GM18861 (cell line): ENCODE measurements at regions not wholly inside any gene's neighbourhood (a gene's known extent, or its start where the extent isn't known, plus 50 kb on each side); places are given as distances from the start of the nearest gene placed in this dataset.
"Not testable (repeated sequence)": the region's sequence is repeated elsewhere in the genome, so short reads cannot be mapped to it uniquely, and the experiment has no call there.

ENCODE experiments used
- ATAC-seq: cut with Tn5 transposase; IDR thresholded peaks from one replicate; pipeline ENCODE4 v1.9.1; 2021; ENCODE audit not compliant: unreplicated experiment

DNA sequence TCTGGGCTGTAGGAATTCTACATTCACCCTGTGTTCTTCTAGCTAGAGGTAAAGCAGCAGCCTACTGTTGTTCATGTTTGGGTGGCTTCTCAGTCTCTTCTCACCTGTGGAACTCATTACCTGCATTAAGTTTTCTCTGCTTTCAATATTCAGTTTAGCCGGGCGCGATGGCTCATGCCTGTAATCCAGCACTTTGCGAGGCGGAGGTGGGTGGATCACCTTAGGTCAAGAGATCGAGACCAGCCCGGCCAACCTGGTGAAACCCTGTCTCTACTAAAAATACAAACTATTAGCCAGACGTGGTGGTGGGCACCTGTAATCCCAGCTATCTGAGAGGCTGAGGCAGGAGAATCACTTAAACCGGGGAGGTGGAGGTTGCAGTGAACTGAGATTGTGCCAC lies 139.8 kb upstream of the UBE2E3 start:
- no peak for ATAC-seq

GRCh38 chr2:180829836-180830235 lies 150.6 kb upstream of the UBE2E3 start:
- ATAC-seq: no peak

DNA sequence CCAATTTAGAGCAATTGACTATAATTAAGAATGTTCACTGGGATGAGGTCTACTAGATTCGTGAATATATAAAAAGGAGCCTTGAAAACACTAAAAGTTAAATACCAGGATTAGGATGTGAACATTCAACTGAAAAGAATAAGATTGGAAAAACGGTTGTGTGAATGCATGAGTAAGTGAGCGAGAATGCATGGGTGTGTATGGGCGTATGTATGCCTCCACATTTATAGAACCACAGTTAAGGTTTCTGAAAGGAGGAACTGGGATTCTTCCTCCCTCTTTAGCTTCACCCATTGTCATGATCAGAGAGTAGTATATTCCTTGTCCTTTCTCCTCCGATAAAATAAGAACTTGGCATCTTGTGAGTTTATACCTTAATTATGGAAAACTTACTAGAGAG lies 151.1 kb upstream of the UBE2E3 start:
- no peak for ATAC-seq

DNA sequence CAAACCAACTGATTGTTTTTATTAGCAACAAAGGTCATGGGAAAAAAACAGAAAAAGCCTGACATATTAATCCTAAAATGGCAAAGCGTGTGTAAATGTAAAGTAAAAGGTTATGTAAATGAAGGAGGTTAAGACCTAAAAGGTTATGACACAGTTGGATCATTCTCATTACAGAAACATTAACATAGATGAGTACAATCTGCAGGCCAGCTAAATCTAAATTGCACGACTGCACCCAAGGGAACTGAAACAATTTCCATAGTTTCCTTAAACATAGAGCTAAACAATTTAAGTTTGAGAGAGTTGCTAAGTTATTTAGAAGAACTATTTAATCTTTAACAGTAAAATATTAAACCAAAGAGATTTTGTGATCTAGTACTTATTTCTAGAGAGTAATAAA lies 151.6 kb upstream of the UBE2E3 start:
- ATAC-seq: no peak

DNA sequence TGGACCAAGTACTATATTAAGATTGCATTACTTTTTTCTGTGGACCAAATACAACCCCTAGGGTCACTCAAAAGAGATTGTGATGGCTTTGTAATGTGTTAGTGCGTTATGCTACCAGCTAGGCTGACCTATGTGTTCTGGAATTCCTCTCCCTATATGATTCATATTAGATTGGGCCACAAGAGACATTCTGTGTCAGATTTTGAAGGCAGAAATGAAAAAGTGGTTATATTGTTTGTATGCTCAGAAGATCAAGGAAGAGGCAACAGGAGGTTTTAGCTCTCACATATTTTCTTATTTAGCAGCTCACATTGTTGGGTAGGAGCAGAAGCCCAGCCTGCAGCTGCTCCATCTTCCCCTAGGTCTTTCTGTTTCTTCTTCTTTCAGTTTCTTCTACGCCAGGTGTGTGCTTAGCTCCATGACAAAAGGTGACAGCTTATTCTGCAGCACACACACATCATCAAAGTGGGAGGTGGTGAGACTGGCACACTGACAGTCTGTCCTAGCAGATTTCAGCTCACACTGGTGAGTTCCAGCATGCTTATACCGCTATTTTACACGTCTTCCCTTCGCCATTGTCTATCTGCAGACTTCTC lies 156.8 kb upstream of the UBE2E3 start:
- no peak for ATAC-seq

- no peak for ATAC-seq
These were observed 161.3 kb upstream of the UBE2E3 start for GRCh38 chr2:180819106-180819505.

DNA sequence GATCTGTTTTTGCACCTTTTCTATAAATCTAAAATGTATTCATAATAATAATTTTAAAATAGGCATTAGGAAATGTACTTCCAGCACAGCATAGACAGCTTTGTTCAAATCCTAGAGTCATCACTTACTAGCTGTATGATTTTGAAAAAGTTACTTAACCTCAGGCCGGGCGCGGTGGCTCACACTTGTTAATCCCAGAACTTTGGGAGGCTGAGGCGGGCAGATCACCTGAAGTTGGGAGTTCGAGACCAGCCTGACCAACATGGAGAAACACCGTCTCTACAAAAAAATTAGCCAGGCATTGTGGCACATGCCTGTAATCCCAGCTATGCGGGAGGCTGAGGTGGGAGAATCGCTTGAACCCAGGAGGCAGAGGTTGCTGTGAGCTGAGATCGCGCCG lies 161.7 kb upstream of the UBE2E3 start:
- not testable (repeated sequence) for ATAC-seq

GRCh38 chr2:180799141-180799540 lies 181.3 kb upstream of the UBE2E3 start:
- ATAC-seq: no peak

DNA sequence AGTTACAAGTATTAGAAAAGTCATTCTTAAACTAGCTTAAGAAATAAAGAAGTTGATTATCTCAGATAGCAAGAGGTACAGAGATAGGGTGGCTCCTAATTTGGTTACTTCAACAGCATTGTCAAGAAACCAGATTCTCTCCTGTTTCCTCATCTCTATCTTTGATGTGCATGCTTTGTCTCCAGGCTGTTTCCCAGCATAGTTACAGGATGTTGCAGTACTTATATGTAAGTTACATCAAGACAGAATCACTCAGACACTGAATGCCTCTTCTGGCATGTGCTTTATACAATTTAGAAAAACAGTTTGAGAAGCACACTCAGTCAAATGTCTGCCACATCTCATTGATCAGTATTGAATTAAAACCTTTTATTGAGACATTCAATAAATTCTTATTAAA lies 189.5 kb upstream of the UBE2E3 start:
- no peak for ATAC-seq

DNA sequence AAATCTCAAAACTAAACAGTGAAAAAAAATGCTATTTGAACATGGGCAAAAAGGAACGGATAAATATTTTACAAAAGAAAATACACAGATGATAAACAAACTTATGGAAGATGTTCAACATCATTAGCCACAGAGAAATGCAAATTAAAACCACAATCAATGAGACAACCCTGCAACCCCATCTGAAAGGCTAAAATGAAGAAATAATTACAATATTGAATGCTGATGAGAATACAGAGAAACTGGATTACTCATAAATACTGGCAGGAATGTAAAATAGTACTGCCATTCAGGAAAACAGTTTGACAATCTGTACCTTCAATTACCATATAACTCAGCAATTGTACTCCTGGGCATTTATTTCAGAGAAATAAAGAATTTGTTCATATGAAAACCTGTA lies 193.1 kb upstream of the UBE2E3 start:
- ATAC-seq: no peak

DNA sequence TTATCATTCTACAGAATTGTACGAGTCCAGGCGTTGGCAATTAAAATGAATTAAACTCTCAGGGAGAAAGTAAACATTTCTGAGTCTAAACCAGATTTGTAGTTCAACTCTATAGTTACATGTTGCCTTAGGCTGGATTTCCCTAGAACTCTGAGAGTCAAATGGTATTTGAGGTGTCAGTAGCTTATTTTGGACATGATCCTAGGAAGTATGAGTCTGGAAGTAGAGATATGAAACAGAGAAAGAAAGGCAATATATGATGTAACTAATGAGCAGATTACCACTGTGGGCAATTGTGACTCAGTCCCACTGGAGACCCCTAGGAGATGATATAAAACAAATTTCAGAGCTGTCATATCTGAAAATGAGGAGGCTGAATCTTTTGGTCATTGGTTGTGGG lies 199.1 kb upstream of the UBE2E3 start:
- ATAC-seq: no peak

DNA sequence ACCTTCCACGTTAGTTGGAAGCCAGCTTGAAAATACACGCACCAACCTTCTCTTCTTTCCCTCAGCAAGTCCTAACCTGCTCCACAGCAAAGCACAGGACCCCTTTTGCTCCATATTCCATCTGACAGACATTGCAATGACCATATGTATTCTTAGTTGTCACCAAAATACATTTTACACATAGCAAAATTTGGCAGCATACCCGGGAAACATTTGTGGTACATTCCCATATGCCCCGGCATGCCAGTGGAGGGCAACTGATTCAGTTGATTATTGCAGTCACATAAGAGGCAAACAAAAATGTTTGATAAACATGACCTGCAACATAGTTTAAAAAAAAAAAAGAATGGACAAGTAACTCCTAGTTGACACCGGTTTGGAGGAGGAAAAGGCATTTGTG lies 202.1 kb upstream of the UBE2E3 start:
- ATAC-seq: no peak

DNA sequence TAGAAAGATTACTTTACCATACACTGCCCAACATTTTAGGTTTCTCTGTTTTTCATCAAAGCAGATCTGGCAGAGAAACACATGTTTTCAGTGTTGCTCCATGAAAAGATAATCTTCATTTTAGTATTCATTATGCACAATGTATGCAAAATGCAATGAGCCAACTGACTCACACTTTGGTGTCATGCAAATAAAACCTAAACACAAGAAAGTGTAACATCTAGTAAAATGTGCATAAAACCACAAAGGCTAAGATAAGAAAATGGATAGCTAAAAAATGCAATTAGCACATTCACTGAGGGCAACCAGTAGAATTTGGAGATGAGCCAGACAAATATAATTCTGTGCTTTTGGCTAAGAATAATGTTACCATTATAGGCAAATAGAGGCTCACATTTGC lies 203.5 kb upstream of the UBE2E3 start:
- no peak for ATAC-seq

- ATAC-seq: no peak
These were observed 204.7 kb upstream of the UBE2E3 start for GRCh38 chr2:180775711-180776110.

DNA sequence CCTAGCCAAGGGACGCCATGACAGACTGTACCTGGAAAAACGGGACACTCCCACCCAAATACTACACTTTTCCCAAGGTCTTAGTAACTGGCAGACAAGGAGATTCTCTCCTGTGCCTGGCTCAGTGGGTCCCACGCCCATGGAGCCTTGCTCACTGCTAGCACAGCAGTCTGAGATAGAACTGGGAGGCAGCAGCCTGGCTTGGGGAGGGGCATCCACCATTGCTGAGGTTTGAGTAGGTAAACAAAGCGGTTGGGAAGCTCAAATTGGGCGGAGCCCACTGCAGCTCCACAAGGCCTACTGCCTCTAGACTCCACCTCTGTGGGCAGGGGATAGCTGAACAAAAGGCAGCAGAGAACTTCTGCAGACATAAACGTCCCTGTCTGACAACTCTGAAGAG lies 215.1 kb upstream of the UBE2E3 start:
- not testable (repeated sequence) for ATAC-seq

DNA sequence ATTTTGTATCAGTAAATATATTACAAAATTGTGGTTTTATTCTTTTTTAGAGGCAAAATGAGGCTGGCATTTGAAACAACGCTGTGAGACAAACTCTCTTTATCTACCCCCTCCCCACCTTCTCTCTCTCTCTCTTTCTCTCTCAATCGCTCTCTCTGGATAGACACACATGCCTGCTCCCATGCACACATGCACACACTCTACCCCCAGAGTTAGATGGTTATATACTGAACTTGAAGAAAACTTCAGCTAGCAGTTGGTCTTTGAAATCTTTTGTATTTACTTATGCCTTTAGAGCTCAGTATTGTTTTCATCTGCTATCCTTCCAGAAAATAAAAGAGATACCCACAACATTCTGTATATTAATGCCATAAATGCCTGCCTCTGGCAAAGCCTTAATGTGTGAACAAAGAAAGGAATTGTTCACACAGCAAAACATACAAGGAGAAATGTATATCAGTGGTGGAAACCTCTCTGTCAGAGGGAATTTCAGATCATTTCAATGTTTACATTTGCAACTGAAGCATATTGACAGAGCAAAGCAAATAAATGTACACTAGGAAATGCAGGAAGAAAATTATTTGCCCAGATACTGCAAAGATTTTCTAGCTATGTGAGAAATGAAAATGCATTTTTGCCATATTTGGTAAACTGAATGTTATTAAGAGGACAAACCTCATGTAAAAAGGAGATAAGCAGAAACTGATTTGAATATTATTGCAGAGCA lies 217.0 kb upstream of the UBE2E3 start:
- no peak for ATAC-seq

DNA sequence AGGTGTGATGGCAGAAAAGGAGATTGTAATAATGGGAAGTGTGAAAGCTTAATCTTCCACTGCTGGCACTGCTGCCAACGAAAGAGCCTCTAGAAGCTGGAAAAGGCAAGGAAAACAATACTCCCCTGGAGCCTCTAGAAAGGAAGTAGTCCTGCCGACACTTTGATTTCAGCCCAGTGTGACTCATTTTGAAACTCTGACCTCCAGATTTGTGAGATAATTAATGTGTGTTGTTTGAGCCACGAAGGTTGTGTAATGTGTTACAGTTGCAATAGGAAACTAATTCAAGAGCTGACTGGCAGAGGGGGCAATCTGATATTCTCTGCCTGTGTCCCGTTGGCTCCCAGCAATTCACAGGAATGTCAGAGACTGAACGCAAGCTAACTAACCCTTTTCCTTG lies 219.2 kb upstream of the UBE2E3 start:
- ATAC-seq: no peak

DNA sequence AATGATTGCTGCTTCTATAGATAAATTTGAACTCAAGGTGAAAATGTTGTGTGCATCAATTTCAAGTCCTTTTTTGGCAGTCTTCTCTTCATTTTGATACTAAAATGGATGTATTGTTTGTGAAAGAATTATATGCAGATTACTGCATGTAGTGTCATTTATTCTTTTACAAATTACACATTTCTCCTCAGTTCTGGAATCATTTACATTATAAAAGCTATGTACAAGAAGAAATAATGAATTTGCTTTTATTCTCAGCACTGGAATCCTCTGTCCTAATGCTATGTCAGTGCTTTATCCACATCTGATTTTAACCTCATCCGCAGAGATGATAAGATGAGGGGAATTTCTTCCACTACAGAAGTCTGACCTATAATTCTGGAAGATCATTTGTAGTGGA lies 220.8 kb upstream of the UBE2E3 start:
- no peak for ATAC-seq

DNA sequence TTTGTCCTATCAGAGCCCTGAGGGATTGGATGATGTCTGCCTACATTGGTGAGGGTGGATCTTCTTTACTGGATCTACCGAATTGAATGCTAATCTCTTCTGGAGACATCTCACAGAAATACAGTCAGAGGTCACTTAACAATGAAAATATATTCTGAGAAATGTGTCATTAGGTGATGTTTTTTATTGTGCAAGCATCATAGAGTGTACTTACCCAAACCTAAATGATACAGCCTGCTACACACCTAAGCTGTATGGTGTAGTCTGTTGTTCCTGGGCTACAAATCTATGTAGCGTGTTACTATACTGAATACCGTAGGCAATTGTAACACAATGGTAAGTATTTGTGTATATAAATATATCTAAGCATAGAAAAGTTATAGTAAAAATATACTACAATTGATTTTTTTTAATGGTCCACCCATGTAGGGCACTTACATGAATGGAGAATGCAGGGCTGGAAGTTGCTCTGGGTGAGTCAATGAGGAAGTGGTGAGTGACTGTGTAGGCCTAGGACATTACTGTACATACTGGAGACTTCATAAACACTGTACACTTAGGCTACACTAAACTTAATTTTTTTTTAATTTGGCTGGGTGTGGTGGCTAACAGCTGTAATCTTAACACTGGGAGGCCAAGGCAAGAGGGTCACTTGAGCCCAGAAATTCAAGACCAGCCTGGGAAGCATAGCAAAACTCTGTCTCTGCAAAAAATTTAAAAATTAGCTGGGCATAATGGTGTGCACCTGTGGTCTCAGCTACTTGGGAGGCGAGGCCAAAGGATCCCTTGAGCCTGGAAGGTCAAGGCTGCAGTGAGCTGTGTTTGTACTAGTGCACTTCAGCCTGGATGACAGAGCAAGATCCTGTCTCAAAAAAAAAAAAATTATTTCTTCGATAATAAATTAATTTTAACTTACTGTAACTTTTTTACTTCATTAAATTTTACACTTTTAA lies 226.3 kb upstream of the UBE2E3 start:
- ATAC-seq: no peak

- ATAC-seq: no peak
These were observed 229.0 kb upstream of the UBE2E3 start for GRCh38 chr2:180751306-180751920.

GRCh38 chr2:180747728-180748127 lies 232.7 kb upstream of the UBE2E3 start:
- no peak for ATAC-seq
